ENCODE measurements at regions not wholly inside any gene's neighbourhood (a gene's known extent, or its start where the extent isn't known, plus 50 kb on each side); places are given as distances from the start of the nearest gene placed in this dataset.
A peak's percentile ranks its signal among the peaks of the same experiment; 100 is the strongest.
"Not testable (repeated sequence)": the region's sequence is repeated elsewhere in the genome, so short reads cannot be mapped to it uniquely, and the experiment has no call there.

- DNase-seq (ENCODE audit: low read depth, low spot score), result no peak
Measured at GRCh38 chr22:23398701-23399366, 181.3 kb downstream of the IGLL1 start.

GRCh38 chr22:23397613-23398567 is 182.2 kb downstream of the IGLL1 start:
- DNase-seq (ENCODE audit: low read depth, low spot score), result no peak
- H3K27ac ChIP-seq, result no peak overlapping the region

More at GRCh38 chr22:23398701-23399366, 181.3 kb downstream of the IGLL1 start:
- no peak overlapping the region for H3K27ac ChIP-seq

- no peak overlapping the region for H3K27ac ChIP-seq
- no peak for DNase-seq (ENCODE audit: low read depth, low spot score)
Measured at GRCh38 chr22:23397008-23397612, 183.0 kb downstream of the IGLL1 start.

- no peak overlapping the region for H3K27ac ChIP-seq
- DNase-seq (ENCODE audit: low read depth, low spot score), result no peak
Measured at GRCh38 chr22:23396362-23397007, 183.6 kb downstream of the IGLL1 start.

- no peak for DNase-seq (ENCODE audit: low read depth, low spot score)
- H3K27ac ChIP-seq, result no peak overlapping the region
Measured at GRCh38 chr22:23395530-23396361, 184.3 kb downstream of the IGLL1 start.

GRCh38 chr22:23394525-23395326 is 185.4 kb downstream of the IGLL1 start:
- no peak overlapping the region for H3K27ac ChIP-seq
- DNase-seq (ENCODE audit: low read depth, low spot score), result no peak

- no peak for DNase-seq (ENCODE audit: low read depth, low spot score)
- H3K27ac ChIP-seq, result no peak overlapping the region
Measured at GRCh38 chr22:23393721-23394320, 186.3 kb downstream of the IGLL1 start.

- DNase-seq (ENCODE audit: low read depth, low spot score); H3K27ac ChIP-seq: not testable (repeated sequence)
Measured at GRCh38 chr22:23393199-23393598, 186.9 kb downstream of the IGLL1 start.

- DNase-seq (ENCODE audit: low read depth, low spot score), result no peak
- H3K27ac ChIP-seq, result no peak overlapping the region
Measured at GRCh38 chr22:23392420-23393121, 187.5 kb downstream of the IGLL1 start.

- no peak for DNase-seq (ENCODE audit: low read depth, low spot score)
- H3K27ac ChIP-seq, result no peak overlapping the region
Measured at GRCh38 chr22:23391022-23391421, 189.1 kb downstream of the IGLL1 start.

- DNase-seq (ENCODE audit: low read depth, low spot score), result no peak
- H3K27ac ChIP-seq, result no peak overlapping the region
Measured at GRCh38 chr22:23389271-23390071, 190.6 kb downstream of the IGLL1 start.

GRCh38 chr22:23388517-23388890 is 191.6 kb downstream of the IGLL1 start:
- no peak overlapping the region for H3K27ac ChIP-seq
- DNase-seq (ENCODE audit: low read depth, low spot score), result no peak

GRCh38 chr22:23387827-23388516 is 192.1 kb downstream of the IGLL1 start:
- DNase-seq (ENCODE audit: low read depth, low spot score), result no peak
- no peak overlapping the region for H3K27ac ChIP-seq

- H3K27ac ChIP-seq, result no peak overlapping the region
- DNase-seq (ENCODE audit: low read depth, low spot score), result no peak
Measured at GRCh38 chr22:23386822-23387580, 193.1 kb downstream of the IGLL1 start.

GRCh38 chr22:23385678-23386631 is 194.1 kb downstream of the IGLL1 start:
- H3K27ac ChIP-seq, result no peak overlapping the region
- peak; percentile 22 for DNase-seq (ENCODE audit: low read depth, low spot score)

Measured in epithelial cell of prostate (primary cell).